HG02938 (cell line): ENCODE measurements at regions not wholly inside any gene's neighbourhood (a gene's known extent, or its start where the extent isn't known, plus 50 kb on each side); places are given as distances from the start of the nearest gene placed in this dataset.
"Not testable (repeated sequence)": the region's sequence is repeated elsewhere in the genome, so short reads cannot be mapped to it uniquely, and the experiment has no call there.

Source experiments
- ATAC-seq: cut with Tn5 transposase; IDR thresholded peaks from one replicate; pipeline ENCODE4 v1.9.1; 2021; ENCODE audit warnings: mild to moderate bottlenecking, moderate library complexity; ENCODE audit not compliant: unreplicated experiment

- ATAC-seq = no peak
Measured at GRCh38 chr12:77232045-77232444, 166.7 kb upstream of the E2F7 start.

- ATAC-seq = no peak
Measured at GRCh38 chr12:77231501-77231918, 166.1 kb upstream of the E2F7 start.

- ATAC-seq = no peak
Measured at GRCh38 chr12:77229640-77230442, 164.5 kb upstream of the E2F7 start.

GRCh38 chr12:77228376-77228775 is 163.0 kb upstream of the E2F7 start:
- no peak for ATAC-seq

GRCh38 chr12:77226368-77226767 is 161.0 kb upstream of the E2F7 start:
- no peak for ATAC-seq

- ATAC-seq = no peak
Measured at GRCh38 chr12:77225373-77225772, 160.0 kb upstream of the E2F7 start.

GRCh38 chr12:77224346-77224745 is 159.0 kb upstream of the E2F7 start:
- ATAC-seq = no peak

- no peak for ATAC-seq
Measured at GRCh38 chr12:77222336-77222735, 157.0 kb upstream of the E2F7 start.

GRCh38 chr12:77220586-77220985 is 155.2 kb upstream of the E2F7 start:
- ATAC-seq = no peak

GRCh38 chr12:77218278-77218677 is 152.9 kb upstream of the E2F7 start:
- no peak for ATAC-seq

- ATAC-seq = not testable (repeated sequence)
Measured at GRCh38 chr12:77216136-77216535, 150.8 kb upstream of the E2F7 start.

GRCh38 chr12:77214136-77214535 is 148.8 kb upstream of the E2F7 start:
- ATAC-seq = no peak

- ATAC-seq = no peak
Measured at GRCh38 chr12:77213319-77213718, 147.9 kb upstream of the E2F7 start.

GRCh38 chr12:77210724-77211123 is 145.4 kb upstream of the E2F7 start:
- no peak for ATAC-seq

- no peak for ATAC-seq
Measured at GRCh38 chr12:77204083-77204482, 138.7 kb upstream of the E2F7 start.

- no peak for ATAC-seq
Measured at GRCh38 chr12:77202457-77203060, 137.2 kb upstream of the E2F7 start.

- ATAC-seq = no peak
Measured at GRCh38 chr12:77189901-77190416, 124.6 kb upstream of the E2F7 start.

- no peak for ATAC-seq
Measured at GRCh38 chr12:77189458-77189857, 124.1 kb upstream of the E2F7 start.

- ATAC-seq = no peak
Measured at GRCh38 chr12:77179515-77179914, 114.1 kb upstream of the E2F7 start.

GRCh38 chr12:77167801-77168200 is 102.4 kb upstream of the E2F7 start:
- no peak for ATAC-seq

GRCh38 chr12:77166696-77167095 is 101.3 kb upstream of the E2F7 start:
- ATAC-seq = no peak
